ENCODE measurements at regions not wholly inside any gene's neighbourhood (a gene's known extent, or its start where the extent isn't known, plus 50 kb on each side); places are given as distances from the start of the nearest gene placed in this dataset.
A peak's percentile ranks its signal among the peaks of the same experiment; 100 is the strongest.

DNA sequence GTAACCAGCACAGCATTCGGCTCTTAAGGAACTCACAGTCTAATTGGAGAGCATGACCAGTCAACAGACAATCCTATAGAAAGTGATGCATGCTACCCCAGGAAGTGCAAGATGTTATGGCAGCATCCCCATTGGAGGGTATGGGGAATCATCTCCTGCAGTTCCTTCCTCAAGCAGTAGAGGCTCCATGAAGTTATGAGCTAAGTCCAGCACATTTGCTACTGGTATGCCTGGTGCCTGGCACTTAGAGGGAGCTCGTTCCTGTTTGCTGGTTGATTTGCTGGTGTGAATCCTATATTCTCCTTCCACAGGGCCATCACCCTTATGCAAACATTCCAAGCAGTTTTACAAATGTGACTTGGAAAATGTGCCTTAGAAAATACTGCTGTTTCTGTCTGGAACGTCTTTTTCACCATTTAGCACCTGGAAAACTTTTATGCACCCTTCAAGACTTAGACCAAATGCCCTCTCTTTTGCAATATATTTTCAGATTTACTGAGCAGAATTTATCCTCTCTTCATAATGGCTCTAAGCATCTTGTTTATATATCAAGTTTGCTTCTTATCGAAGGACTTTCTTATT, 136.1 kb upstream of the WSCD2 start:
- TF ChIP-seq, protein P1, sequence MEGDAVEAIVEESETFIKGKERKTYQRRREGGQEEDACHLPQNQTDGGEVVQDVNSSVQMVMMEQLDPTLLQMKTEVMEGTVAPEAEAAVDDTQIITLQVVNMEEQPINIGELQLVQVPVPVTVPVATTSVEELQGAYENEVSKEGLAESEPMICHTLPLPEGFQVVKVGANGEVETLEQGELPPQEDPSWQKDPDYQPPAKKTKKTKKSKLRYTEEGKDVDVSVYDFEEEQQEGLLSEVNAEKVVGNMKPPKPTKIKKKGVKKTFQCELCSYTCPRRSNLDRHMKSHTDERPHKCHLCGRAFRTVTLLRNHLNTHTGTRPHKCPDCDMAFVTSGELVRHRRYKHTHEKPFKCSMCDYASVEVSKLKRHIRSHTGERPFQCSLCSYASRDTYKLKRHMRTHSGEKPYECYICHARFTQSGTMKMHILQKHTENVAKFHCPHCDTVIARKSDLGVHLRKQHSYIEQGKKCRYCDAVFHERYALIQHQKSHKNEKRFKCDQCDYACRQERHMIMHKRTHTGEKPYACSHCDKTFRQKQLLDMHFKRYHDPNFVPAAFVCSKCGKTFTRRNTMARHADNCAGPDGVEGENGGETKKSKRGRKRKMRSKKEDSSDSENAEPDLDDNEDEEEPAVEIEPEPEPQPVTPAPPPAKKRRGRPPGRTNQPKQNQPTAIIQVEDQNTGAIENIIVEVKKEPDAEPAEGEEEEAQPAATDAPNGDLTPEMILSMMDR (IDR thresholded peaks at IDR 0.05; ENCODE audit: insufficient read depth, low read length) = peak; percentile 41
- no peak overlapping the region for H3K4me3 ChIP-seq (ENCODE audit: low read depth, low read length)
- DNase-seq (ENCODE audit: low read depth) = peak; percentile 12

- no peak for DNase-seq (ENCODE audit: low read depth)
- TF ChIP-seq, protein P1 (IDR thresholded peaks at IDR 0.05; ENCODE audit: insufficient read depth, low read length) = no peak
- H3K4me3 ChIP-seq (ENCODE audit: low read depth, low read length) = no peak overlapping the region
These were observed 130.2 kb upstream of the WSCD2 start for GRCh38 chr12:107998863-107999262.

DNA sequence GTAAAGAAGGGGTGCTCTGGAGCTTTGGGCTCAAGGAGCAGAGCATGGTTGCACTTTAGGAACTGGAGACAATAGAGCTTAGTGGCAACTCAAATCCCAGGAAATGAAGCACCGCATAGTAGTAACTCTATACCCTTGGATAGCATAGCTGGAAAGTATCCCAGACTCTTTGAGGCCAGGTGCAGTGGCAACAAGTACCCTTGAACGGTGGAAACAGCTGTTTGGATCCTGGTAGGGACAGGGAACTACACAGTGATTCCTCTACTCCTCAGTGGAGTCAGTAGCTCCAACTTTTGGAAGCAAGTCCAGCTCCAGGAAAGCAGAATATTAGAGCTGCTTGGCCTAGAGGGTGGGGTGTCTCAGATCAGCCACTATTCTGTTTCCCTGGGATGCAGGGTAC, 129.0 kb upstream of the WSCD2 start:
- no peak overlapping the region for H3K4me3 ChIP-seq (ENCODE audit: low read depth, low read length)
- DNase-seq (ENCODE audit: low read depth) = no peak
- TF ChIP-seq, protein P1 (IDR thresholded peaks at IDR 0.05; ENCODE audit: insufficient read depth, low read length) = no peak

GRCh38 chr12:108004319-108004718, 124.8 kb upstream of the WSCD2 start:
- TF ChIP-seq, protein P1 (IDR thresholded peaks at IDR 0.05; ENCODE audit: insufficient read depth, low read length) = no peak
- no peak for DNase-seq (ENCODE audit: low read depth)

DNA sequence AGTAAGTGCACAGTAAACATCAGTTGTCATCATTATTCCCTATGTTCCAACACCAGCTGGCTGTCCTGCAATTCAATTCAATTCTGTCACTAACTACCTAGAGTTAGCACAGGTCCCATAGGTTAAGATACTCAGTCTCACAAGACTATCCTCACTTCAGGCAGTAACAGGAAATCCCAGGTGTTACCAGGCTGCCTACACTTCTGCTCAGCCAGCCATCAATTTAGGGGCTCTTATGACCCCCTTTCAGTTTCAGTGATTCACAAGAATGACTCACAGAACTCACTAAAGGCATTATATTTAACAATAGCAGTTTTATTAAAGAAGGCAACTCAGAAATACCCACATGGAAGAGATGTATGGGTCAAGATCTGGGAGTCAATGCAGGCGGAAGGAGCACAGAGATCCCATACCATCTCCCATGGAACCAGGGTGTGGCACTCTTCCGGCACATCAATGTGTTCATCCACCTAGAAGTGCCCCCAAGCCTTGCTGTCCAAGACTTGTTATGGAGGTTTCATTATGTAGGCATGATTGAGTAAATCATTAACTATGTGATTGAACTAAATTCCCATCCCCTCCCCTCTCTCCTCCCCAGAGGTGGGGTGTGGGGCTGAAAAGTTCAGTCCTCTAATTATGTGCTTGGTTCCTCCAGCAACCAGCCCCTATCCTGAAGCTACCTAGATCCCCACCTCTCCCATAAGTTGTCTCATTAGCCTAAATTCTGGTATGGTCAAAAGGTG, 120.8 kb upstream of the WSCD2 start:
- TF ChIP-seq, protein P1 (IDR thresholded peaks at IDR 0.05; ENCODE audit: insufficient read depth, low read length) = no peak
- no peak overlapping the region for H3K4me3 ChIP-seq (ENCODE audit: low read depth, low read length)
- no peak for DNase-seq (ENCODE audit: low read depth)

More at GRCh38 chr12:108004319-108004718, 124.8 kb upstream of the WSCD2 start:
- H3K4me3 ChIP-seq (ENCODE audit: low read depth, low read length) = no peak overlapping the region

DNA sequence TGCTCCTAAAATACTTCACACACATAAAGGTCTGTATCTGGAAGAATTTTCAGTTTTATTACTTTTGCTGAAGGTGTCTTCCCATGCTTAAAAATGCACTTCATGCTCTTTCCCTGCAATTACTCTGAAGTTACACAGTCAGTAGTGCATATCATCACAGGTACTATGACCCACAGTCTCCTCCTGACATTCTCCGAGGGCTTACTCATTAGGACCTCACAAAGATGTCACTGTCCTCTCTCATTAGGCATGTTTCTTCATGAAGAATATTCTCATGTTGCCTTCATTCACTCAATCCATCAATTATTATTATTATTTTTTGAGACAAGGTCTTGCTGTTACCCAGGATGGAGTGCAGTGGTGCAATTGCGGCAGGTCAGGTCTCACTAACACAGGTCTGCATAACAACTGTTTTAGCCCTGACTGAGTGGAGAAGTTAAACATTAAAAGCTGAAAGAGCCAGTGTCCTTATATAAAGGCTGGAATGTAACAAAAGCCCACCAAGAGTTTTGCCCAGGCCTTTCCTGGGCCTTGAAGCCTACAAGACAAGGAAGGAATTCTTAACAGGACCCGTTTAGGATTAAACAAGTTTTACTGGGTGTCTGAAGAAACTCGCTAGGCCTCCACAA, 119.5 kb upstream of the WSCD2 start:
- no peak for DNase-seq (ENCODE audit: low read depth)
- H3K4me3 ChIP-seq (ENCODE audit: low read depth, low read length) = no peak overlapping the region
- TF ChIP-seq, protein P1 (IDR thresholded peaks at IDR 0.05; ENCODE audit: insufficient read depth, low read length) = no peak

All from fibroblast of the aortic adventitia (primary cell).